HEK293 (cell line): ENCODE measurements at regions not wholly inside any gene's neighbourhood (a gene's known extent, or its start where the extent isn't known, plus 50 kb on each side); places are given as distances from the start of the nearest gene placed in this dataset.

Source experiments
- CTCF ChIA-PET: fragments of 350-600 bp; formaldehyde crosslinking; extraction: SDS; loops from one replicate; lab custom pipeline; 2021; ENCODE audit warnings: antibody characterized with exemption; lab: Yijun Ruan, JAX
- POLR2A ChIA-PET: fragments of 300-600 bp; formaldehyde crosslinking; extraction: SDS; loops from one replicate; lab custom pipeline; 2020; ENCODE audit warnings: antibody characterized with exemption, inconsistent platforms; lab: Yijun Ruan, JAX
- H3K27ac ChIP-seq: fragments of 200-500 bp; sonication (Bioruptor generic); 2 replicates; pipeline ENCODE4 v1.5.1; 2014; ENCODE audit warnings: low read depth, low read length, control low read depth, inconsistent platforms; ENCODE audit errors: extremely low read depth
- H3K36me3 ChIP-seq, 2 experiments: fragments of 200-500 bp in 1 of 2; sonication (Bioruptor generic) in 1 of 2; 1 replicate in 1 of 2; 2 replicates in 1 of 2; pipeline ENCODE4 v1.5.1; 2014 to 2017; ENCODE audit warnings: inconsistent platforms in 2 of 2, low read length in 2 of 2; ENCODE audit not compliant: control insufficient read depth in 2 of 2, insufficient read depth in 1 of 2
- H3K4me1 ChIP-seq: fragments of 200-500 bp; sonication (Bioruptor generic); 2 replicates; pipeline ENCODE4 v1.5.1; 2014; ENCODE audit warnings: mild to moderate bottlenecking, low read length, inconsistent platforms; ENCODE audit not compliant: control insufficient read depth, insufficient read depth
- H3K4me3 ChIP-seq: 2 replicates; pipeline ENCODE4 v1.5.1; 2011; ENCODE audit warnings: low read depth, mild to moderate bottlenecking, control low read depth, low read length, moderate library complexity
- H3K9me3 ChIP-seq: fragments of 200-500 bp; sonication (Bioruptor generic); 2 replicates; pipeline ENCODE4 v1.5.1; 2014; ENCODE audit warnings: low read depth, low read length, inconsistent platforms; ENCODE audit not compliant: control insufficient read depth, insufficient read depth
- EGR2 ChIP-seq: fragments of 450-650 bp; formaldehyde crosslinking; IDR thresholded peaks from 2 replicates; pipeline ENCODE4 v1.5.1; 2016; ENCODE audit warnings: low read depth, missing biosample characterization, missing genetic modification characterization
- KLF1 ChIP-seq: fragments of 450-650 bp; formaldehyde crosslinking; IDR thresholded peaks from 2 replicates; pipeline ENCODE4 v1.5.1; 2016; ENCODE audit warnings: missing biosample characterization, missing genetic modification characterization
- KLF10 ChIP-seq: fragments of 450-650 bp; IDR thresholded peaks from 2 replicates; pipeline ENCODE4 v1.5.1; 2018; ENCODE audit warnings: missing biosample characterization, mild to moderate bottlenecking, missing genetic modification characterization
- KLF8 ChIP-seq: fragments of 450-650 bp; formaldehyde crosslinking; IDR thresholded peaks from 2 replicates; pipeline ENCODE4 v1.5.1; 2016; ENCODE audit warnings: missing biosample characterization, missing genetic modification characterization
- MZF1 ChIP-seq: fragments of 450-650 bp; formaldehyde crosslinking; IDR thresholded peaks from 2 replicates; pipeline ENCODE4 v1.5.1; 2017; ENCODE audit warnings: missing biosample characterization, missing genetic modification characterization, borderline replicate concordance
- PATZ1 ChIP-seq: fragments of 450-650 bp; formaldehyde crosslinking; IDR thresholded peaks from 2 replicates; pipeline ENCODE4 v1.5.1; 2016; ENCODE audit warnings: missing biosample characterization, missing genetic modification characterization
- SCRT1 ChIP-seq: fragments of 450-650 bp; formaldehyde crosslinking; IDR thresholded peaks from 2 replicates; pipeline ENCODE4 v1.5.1; 2016; ENCODE audit warnings: missing biosample characterization, missing genetic modification characterization, borderline replicate concordance
- YY2 ChIP-seq: fragments of 450-650 bp; formaldehyde crosslinking; IDR thresholded peaks from 2 replicates; pipeline ENCODE4 v1.5.1; 2016; ENCODE audit warnings: missing biosample characterization, missing genetic modification characterization
- ZFP41 ChIP-seq: fragments of 450-650 bp; formaldehyde crosslinking; IDR thresholded peaks from 2 replicates; pipeline ENCODE4 v1.5.1; 2016; ENCODE audit warnings: missing biosample characterization, missing genetic modification characterization, borderline replicate concordance
- ZFP69B ChIP-seq: fragments of 450-650 bp; formaldehyde crosslinking; IDR thresholded peaks from 2 replicates; pipeline ENCODE4 v1.5.1; 2016; ENCODE audit warnings: missing biosample characterization, missing genetic modification characterization
- ZNF133 ChIP-seq: fragments of 450-650 bp; formaldehyde crosslinking; IDR thresholded peaks from 2 replicates; pipeline ENCODE4 v1.5.1; 2016; ENCODE audit warnings: missing biosample characterization, missing genetic modification characterization
- ZNF211 ChIP-seq: fragments of 450-650 bp; formaldehyde crosslinking; IDR thresholded peaks from 2 replicates; pipeline ENCODE4 v1.5.1; 2016; ENCODE audit warnings: low read depth, missing biosample characterization, missing genetic modification characterization
- ZNF239 ChIP-seq: fragments of 450-650 bp; formaldehyde crosslinking; IDR thresholded peaks from 2 replicates; pipeline ENCODE4 v1.5.1; 2016; ENCODE audit warnings: missing biosample characterization, missing genetic modification characterization
- ZNF311 ChIP-seq: fragments of 450-650 bp; formaldehyde crosslinking; IDR thresholded peaks from 2 replicates; pipeline ENCODE4 v1.5.1; 2017; ENCODE audit warnings: missing biosample characterization, missing genetic modification characterization, borderline replicate concordance
- ZNF350 ChIP-seq: fragments of 450-650 bp; formaldehyde crosslinking; IDR thresholded peaks from 2 replicates; pipeline ENCODE4 v1.5.0; 2017; ENCODE audit warnings: missing biosample characterization, mild to moderate bottlenecking, missing genetic modification characterization
- ZNF37A ChIP-seq: fragments of 450-650 bp; IDR thresholded peaks from 2 replicates; pipeline ENCODE4 v1.5.1; 2018; ENCODE audit warnings: missing biosample characterization, missing genetic modification characterization
- ZNF473 ChIP-seq: fragments of 450-650 bp; formaldehyde crosslinking; IDR thresholded peaks from 2 replicates; pipeline ENCODE4 v1.5.1; 2017; ENCODE audit warnings: missing biosample characterization, missing genetic modification characterization
- ZNF529 ChIP-seq: fragments of 450-650 bp; formaldehyde crosslinking; IDR thresholded peaks from 2 replicates; pipeline ENCODE4 v1.5.1; 2017; ENCODE audit warnings: missing genetic modification characterization, missing biosample characterization; ENCODE audit not compliant: insufficient replicate concordance
- ZNF544 ChIP-seq: fragments of 450-650 bp; formaldehyde crosslinking; IDR thresholded peaks from 2 replicates; pipeline ENCODE4 v1.5.0; 2017; ENCODE audit warnings: missing biosample characterization, missing genetic modification characterization
- ZNF549 ChIP-seq: fragments of 450-650 bp; IDR thresholded peaks from 2 replicates; pipeline ENCODE4 v1.5.1; 2018; ENCODE audit warnings: missing biosample characterization, missing genetic modification characterization, mild to moderate bottlenecking, inconsistent platforms, moderate library complexity
- ZNF624 ChIP-seq: fragments of 450-650 bp; formaldehyde crosslinking; IDR thresholded peaks from 2 replicates; pipeline ENCODE4 v1.5.1; 2017; ENCODE audit warnings: missing biosample characterization, missing genetic modification characterization
- ZNF629 ChIP-seq: fragments of 450-650 bp; formaldehyde crosslinking; IDR thresholded peaks from 2 replicates; pipeline ENCODE4 v1.5.1; 2017; ENCODE audit warnings: missing biosample characterization, missing genetic modification characterization
- ZNF768 ChIP-seq: fragments of 450-650 bp; formaldehyde crosslinking; IDR thresholded peaks from 2 replicates; pipeline ENCODE4 v1.5.1; 2018; ENCODE audit warnings: missing biosample characterization, mild to moderate bottlenecking, missing genetic modification characterization
- ZNF776 ChIP-seq: fragments of 450-650 bp; formaldehyde crosslinking; IDR thresholded peaks from 2 replicates; pipeline ENCODE4 v1.5.0; 2017; ENCODE audit warnings: missing biosample characterization, missing genetic modification characterization, borderline replicate concordance
- ZXDB ChIP-seq: fragments of 450-650 bp; formaldehyde crosslinking; IDR thresholded peaks from 2 replicates; pipeline ENCODE4 v1.5.1; 2016; ENCODE audit warnings: missing biosample characterization, missing genetic modification characterization
- TF ChIP-seq, protein P1 (sequence below): fragments of 450-650 bp; formaldehyde crosslinking; IDR thresholded peaks from 2 replicates; pipeline ENCODE4 v1.5.1; 2016; ENCODE audit warnings: missing biosample characterization, missing genetic modification characterization
- TF ChIP-seq, protein P2 (sequence below): fragments of 450-650 bp; formaldehyde crosslinking; IDR thresholded peaks from 2 replicates; pipeline ENCODE4 v1.5.1; 2016; ENCODE audit warnings: missing biosample characterization, missing genetic modification characterization

- TF ChIP-seq, protein P1, sequence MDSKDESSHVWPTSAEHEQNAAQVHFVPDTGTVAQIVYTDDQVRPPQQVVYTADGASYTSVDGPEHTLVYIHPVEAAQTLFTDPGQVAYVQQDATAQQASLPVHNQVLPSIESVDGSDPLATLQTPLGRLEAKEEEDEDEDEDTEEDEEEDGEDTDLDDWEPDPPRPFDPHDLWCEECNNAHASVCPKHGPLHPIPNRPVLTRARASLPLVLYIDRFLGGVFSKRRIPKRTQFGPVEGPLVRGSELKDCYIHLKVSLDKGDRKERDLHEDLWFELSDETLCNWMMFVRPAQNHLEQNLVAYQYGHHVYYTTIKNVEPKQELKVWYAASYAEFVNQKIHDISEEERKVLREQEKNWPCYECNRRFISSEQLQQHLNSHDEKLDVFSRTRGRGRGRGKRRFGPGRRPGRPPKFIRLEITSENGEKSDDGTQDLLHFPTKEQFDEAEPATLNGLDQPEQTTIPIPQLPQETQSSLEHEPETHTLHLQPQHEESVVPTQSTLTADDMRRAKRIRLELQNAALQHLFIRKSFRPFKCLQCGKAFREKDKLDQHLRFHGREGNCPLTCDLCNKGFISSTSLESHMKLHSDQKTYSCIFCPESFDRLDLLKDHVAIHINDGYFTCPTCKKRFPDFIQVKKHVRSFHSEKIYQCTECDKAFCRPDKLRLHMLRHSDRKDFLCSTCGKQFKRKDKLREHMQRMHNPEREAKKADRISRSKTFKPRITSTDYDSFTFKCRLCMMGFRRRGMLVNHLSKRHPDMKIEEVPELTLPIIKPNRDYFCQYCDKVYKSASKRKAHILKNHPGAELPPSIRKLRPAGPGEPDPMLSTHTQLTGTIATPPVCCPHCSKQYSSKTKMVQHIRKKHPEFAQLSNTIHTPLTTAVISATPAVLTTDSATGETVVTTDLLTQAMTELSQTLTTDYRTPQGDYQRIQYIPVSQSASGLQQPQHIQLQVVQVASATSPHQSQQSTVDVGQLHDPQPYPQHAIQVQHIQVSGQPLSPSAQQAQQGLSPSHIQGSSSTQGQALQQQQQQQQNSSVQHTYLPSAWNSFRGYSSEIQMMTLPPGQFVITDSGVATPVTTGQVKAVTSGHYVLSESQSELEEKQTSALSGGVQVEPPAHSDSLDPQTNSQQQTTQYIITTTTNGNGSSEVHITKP (tag by site-specific recombination): no peak
- no peak for TF ChIP-seq ZNF133 (tag by site-specific recombination)
- no peak for TF ChIP-seq ZNF544 (tag by site-specific recombination)
Observed at GRCh38 chr4:29326816-29327215, 1393.4 kb upstream of the PCDH7 start (continued).

DNA sequence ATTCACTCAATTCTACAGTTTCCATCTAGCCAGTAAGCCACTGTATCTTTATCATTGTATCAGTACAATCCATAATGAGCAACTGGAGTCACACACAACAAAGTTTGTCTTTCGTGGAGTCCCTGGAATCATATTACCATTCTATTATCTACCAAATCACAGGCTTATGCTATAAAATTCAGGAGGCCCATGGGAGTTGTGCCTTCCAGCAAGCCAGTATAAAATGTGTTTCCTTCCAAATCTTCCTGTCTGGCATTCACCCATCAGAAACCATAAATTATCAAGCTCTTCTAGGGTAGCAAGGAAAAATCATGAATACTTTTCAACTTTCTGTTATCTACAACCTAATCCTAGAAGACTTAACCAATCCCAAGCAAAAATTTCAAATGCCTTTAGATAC, 1383.3 kb upstream of the PCDH7 start:
- no peak overlapping the region for H3K27ac ChIP-seq

DNA sequence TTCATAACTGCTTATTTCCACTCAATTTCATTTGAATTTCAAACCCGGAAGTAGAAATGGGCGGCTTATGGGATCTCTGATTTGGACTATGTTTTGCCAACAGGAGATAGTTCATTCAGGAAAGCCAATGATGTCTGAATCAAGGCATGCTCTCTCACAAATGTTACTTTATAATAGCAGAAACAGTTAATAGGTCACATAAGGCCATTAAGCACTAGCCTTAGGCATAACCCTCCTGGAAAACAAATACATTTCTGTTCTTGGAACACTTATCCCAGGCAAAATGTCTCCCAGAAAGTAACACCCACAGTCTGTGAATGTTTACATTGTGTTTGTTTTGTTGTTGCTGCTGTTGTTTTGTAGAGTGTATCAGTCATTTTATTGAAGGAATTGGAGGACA, 1347.2 kb upstream of the PCDH7 start:
- Histone ChIP-seq H3K4me1 (no peaks in the 10 kb centered on the region), H3K4me3 (no peak overlapping the region)
- TF ChIP-seq ZNF624 (tag by site-specific recombination) (no peak), ZNF768 (tag by site-specific recombination) (no peak), ZNF37A (tag by site-specific recombination) (no peak), ZNF529 (no peak), YY2 (tag by site-specific recombination) (no peak), ZNF311 (tag by site-specific recombination) (no peak), ZNF350 (no peak)
- TF ChIP-seq, all 188 proteins: peak for 0
- no peaks in the 10 kb centered on the region for H3K9me3 ChIP-seq
- ChIA-PET POLR2A (no interaction called here), CTCF (no interaction called here)
- no peaks in the 10 kb centered on the region for H3K36me3 ChIP-seq
- no peak overlapping the region for H3K27ac ChIP-seq

More for the DNA sequence above, 1383.3 kb upstream of the PCDH7 start:
- no peaks in the 10 kb centered on the region for H3K36me3 ChIP-seq
- H3K4me3 ChIP-seq: no peak overlapping the region
- H3K9me3 ChIP-seq: no peaks in the 10 kb centered on the region
- CTCF ChIA-PET: no interaction called here
- TF ChIP-seq ZNF239 (tag by site-specific recombination) (no peak), PATZ1 (tag by site-specific recombination) (no peak), YY2 (tag by site-specific recombination) (no peak), ZNF776 (tag by site-specific recombination) (no peak), EGR2 (tag by site-specific recombination) (no peak), ZNF350 (no peak), SCRT1 (tag by site-specific recombination) (no peak), ZNF473 (tag by site-specific recombination) (no peak)
- no peaks in the 10 kb centered on the region for H3K4me1 ChIP-seq
- POLR2A ChIA-PET: no interaction called here

- no peaks in the 10 kb centered on the region for H3K36me3 ChIP-seq
- ChIA-PET POLR2A (no interaction called here), CTCF (no interaction called here)
- no peak overlapping the region for H3K4me3 ChIP-seq
- H3K9me3 ChIP-seq: no peaks in the 10 kb centered on the region
- H3K4me1 ChIP-seq: no peaks in the 10 kb centered on the region
- H3K27ac ChIP-seq: no peak overlapping the region
- TF ChIP-seq ZNF549 (tag by site-specific recombination) (no peak), KLF10 (tag by site-specific recombination) (no peak), ZFP69B (no peak), ZNF624 (tag by site-specific recombination) (no peak), ZNF629 (no peak), ZNF211 (no peak), ZFP41 (tag by site-specific recombination) (no peak), MZF1 (no peak), KLF1 (tag by site-specific recombination) (no peak), KLF8 (tag by site-specific recombination) (no peak), ZXDB (tag by site-specific recombination) (no peak)
- TF ChIP-seq, protein P2, sequence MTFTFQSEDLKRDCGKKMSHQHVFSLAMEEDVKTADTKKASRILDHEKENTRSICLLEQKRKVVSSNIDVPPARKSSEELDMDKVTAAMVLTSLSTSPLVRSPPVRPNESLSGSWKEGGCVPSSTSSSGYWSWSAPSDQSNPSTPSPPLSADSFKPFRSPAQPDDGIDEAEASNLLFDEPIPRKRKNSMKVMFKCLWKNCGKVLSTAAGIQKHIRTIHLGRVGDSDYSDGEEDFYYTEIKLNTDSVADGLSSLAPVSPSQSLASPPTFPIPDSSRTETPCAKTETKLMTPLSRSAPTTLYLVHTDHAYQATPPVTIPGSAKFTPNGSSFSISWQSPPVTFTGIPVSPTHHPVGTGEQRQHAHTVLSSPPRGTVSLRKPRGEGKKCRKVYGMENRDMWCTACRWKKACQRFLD (tag by site-specific recombination): no peak
Observed at GRCh38 chr4:29375716-29376115, 1344.5 kb upstream of the PCDH7 start.
